MM.1S (cell line): ENCODE measurements at regions not wholly inside any gene's neighbourhood (a gene's known extent, or its start where the extent isn't known, plus 50 kb on each side); places are given as distances from the start of the nearest gene placed in this dataset.
"Not testable (repeated sequence)": the region's sequence is repeated elsewhere in the genome, so short reads cannot be mapped to it uniquely, and the experiment has no call there.

ENCODE experiments used
- DNase-seq: peaks from one replicate; pipeline ENCODE4 v3.0.0-alpha.2; 2015
- H2AFZ ChIP-seq: fragments of 300-600 bp; sonication (generic); 2 replicates; pipeline ENCODE4 v1.6.0; 2016; ENCODE audit warnings: antibody characterized with exemption, low read length
- H3F3A ChIP-seq: fragments of 300-600 bp; sonication (generic); 2 replicates; pipeline ENCODE4 v1.6.1; 2016; ENCODE audit warnings: mild to moderate bottlenecking, antibody characterized with exemption, low read length, moderate library complexity, mixed read lengths; ENCODE audit not compliant: insufficient read depth
- H3K27ac ChIP-seq: fragments of 300-600 bp; sonication (generic); 2 replicates; pipeline ENCODE4 v1.5.1; 2016; ENCODE audit warnings: mild to moderate bottlenecking, low read length
- H3K27me3 ChIP-seq: fragments of 300-600 bp; sonication (generic); replicated peaks from 2 replicates; pipeline ENCODE4 v1.6.0; 2016; ENCODE audit warnings: low read length; ENCODE audit not compliant: insufficient read depth
- H3K36me3 ChIP-seq: fragments of 300-600 bp; sonication (generic); replicated peaks from 2 replicates; pipeline ENCODE4 v1.6.1; 2016; ENCODE audit warnings: mild to moderate bottlenecking, low read length, mixed read lengths; ENCODE audit not compliant: insufficient read depth
- H3K4me1 ChIP-seq: fragments of 300-600 bp; sonication (generic); 2 replicates; pipeline ENCODE4 v1.6.1; 2016; ENCODE audit warnings: low read length, mixed read lengths
- H3K4me2 ChIP-seq: fragments of 300-600 bp; sonication (generic); 2 replicates; pipeline ENCODE4 v1.6.0; 2016; ENCODE audit warnings: low read depth, low read length
- H3K4me3 ChIP-seq: fragments of 300-600 bp; sonication (generic); 2 replicates; pipeline ENCODE4 v1.5.1; 2016; ENCODE audit warnings: low read length, mixed read lengths
- H3K79me2 ChIP-seq: fragments of 300-600 bp; sonication (generic); 2 replicates; pipeline ENCODE4 v1.6.1; 2016; ENCODE audit warnings: mixed run types, low read length, mixed read lengths
- H3K9ac ChIP-seq: fragments of 300-600 bp; sonication (generic); 2 replicates; pipeline ENCODE4 v1.6.1; 2016; ENCODE audit warnings: low read length, mixed read lengths
- H3K9me2 ChIP-seq: fragments of 300-600 bp; sonication (generic); replicated peaks from 2 replicates; pipeline ENCODE4 v1.6.1; 2016; ENCODE audit warnings: mild to moderate bottlenecking, low read length, mixed read lengths; ENCODE audit not compliant: insufficient read depth
- H3K9me3 ChIP-seq: fragments of 300-600 bp; sonication (generic); replicated peaks from 2 replicates; pipeline ENCODE4 v1.6.1; 2016; ENCODE audit warnings: mild to moderate bottlenecking, low read length, mixed read lengths; ENCODE audit not compliant: insufficient read depth
- H4K20me1 ChIP-seq: fragments of 300-600 bp; sonication (generic); 2 replicates; pipeline ENCODE4 v1.6.1; 2016; ENCODE audit warnings: mild to moderate bottlenecking, low read length, moderate library complexity, mixed read lengths; ENCODE audit not compliant: insufficient read depth
- EZH2 ChIP-seq: fragments of 300-600 bp; sonication (generic); optimal IDR thresholded peaks from 2 replicates; pipeline ENCODE3; 2017; ENCODE audit warnings: low read depth, mild to moderate bottlenecking, antibody characterized with exemption, low read length, mixed read lengths
- EZH2phosphoT487 ChIP-seq: fragments of 300-600 bp; sonication (generic); IDR thresholded peaks from 2 replicates; pipeline ENCODE4 v1.6.1; 2018; ENCODE audit warnings: antibody characterized with exemption, low read length
- TF ChIP-seq, protein P1 (sequence below): fragments of 300-600 bp; sonication (generic); IDR thresholded peaks from 2 replicates; pipeline ENCODE4 v1.5.1; 2016; ENCODE audit warnings: antibody characterized with exemption, low read length, mixed read lengths

DNA sequence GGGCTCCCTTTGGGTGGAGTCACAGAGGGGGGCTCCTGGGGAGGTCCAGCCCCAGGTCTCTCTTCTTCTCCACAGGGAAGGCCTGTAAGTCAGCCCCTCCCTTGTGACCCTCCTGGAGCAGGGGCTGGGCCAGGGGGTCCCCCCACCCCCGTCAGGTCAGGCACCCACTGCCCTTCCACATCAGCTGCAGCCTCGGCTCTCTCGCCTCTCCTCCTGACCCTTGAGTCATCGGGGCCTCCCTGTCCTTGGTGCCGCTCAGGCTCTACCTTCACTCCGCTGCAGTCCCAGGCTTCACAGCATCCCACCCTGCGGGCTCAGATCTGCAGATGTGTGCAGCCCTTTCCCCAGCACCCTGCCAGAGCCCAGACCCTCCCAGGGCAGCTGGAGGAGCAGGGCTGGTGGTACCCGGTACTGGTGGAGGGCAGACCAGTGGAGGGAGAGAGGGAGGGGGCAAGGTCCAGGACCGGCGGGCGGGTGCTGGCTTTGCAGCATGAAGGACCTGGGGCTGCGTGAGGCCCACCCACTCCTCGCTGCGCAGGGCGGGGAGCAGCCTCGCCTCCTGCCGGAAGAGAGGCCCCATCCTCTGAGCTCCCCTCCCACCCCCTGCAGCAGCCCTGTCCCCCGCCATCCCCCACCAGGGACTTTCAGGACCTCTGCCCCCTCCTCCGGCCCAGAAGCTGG lies 117.1 kb downstream of the FAM53A start:
- Histone ChIP-seq H3K27ac (no peak overlapping the region), H3K36me3 (no peaks in the 10 kb centered on the region), H3K79me2 (no peaks in the 10 kb centered on the region), H3K9ac (no peak overlapping the region), H3K4me2 (no peak overlapping the region), H3K9me3 (no peaks in the 10 kb centered on the region), H3K9me2 (no peaks in the 10 kb centered on the region), H3K27me3 (no peaks in the 10 kb centered on the region), H3F3A (no peaks in the 10 kb centered on the region), H2AFZ (no peak overlapping the region), H3K4me3 (no peak overlapping the region), H3K4me1 (no peaks in the 10 kb centered on the region), H4K20me1 (no peaks in the 10 kb centered on the region)
- no peak for TF ChIP-seq EZH2phosphoT487
- TF ChIP-seq, protein P1, sequence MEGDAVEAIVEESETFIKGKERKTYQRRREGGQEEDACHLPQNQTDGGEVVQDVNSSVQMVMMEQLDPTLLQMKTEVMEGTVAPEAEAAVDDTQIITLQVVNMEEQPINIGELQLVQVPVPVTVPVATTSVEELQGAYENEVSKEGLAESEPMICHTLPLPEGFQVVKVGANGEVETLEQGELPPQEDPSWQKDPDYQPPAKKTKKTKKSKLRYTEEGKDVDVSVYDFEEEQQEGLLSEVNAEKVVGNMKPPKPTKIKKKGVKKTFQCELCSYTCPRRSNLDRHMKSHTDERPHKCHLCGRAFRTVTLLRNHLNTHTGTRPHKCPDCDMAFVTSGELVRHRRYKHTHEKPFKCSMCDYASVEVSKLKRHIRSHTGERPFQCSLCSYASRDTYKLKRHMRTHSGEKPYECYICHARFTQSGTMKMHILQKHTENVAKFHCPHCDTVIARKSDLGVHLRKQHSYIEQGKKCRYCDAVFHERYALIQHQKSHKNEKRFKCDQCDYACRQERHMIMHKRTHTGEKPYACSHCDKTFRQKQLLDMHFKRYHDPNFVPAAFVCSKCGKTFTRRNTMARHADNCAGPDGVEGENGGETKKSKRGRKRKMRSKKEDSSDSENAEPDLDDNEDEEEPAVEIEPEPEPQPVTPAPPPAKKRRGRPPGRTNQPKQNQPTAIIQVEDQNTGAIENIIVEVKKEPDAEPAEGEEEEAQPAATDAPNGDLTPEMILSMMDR = no peak
- TF ChIP-seq EZH2 = no peak
- DNase-seq = no peak

DNA sequence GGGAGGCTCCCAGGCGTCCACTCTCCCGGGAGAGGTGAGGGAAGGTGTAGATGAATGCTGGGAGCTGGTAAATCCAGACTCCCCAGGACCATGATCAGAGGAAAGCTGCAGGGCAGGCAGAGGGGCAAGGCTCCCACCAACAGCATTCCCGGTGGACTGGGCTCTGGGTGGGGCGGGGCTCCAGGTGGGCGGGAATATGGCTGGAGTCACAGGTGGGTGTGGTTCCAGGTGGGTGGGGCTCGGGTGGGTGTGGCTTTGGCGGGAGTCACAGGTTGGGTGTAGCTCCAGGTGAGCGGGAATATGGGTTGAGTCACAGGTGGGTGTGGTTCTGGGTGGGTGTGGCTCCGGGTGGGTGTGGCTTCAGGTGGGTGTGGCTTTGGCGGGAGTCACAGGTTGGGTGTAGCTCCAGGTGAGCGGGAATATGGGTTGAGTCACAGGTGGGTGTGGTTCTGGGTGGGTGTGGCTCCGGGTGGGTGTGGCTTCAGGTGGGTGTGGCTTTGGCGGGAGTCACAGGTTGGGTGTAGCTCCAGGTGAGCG lies 117.7 kb downstream of the FAM53A start:
- H3K9me3 ChIP-seq, H3K4me3 ChIP-seq, H3K4me2 ChIP-seq, H3K9ac ChIP-seq, H4K20me1 ChIP-seq, H3K9me2 ChIP-seq, H3F3A ChIP-seq, H2AFZ ChIP-seq, H3K79me2 ChIP-seq, H3K27me3 ChIP-seq, H3K4me1 ChIP-seq, H3K27ac ChIP-seq, DNase-seq, H3K36me3 ChIP-seq: not testable (repeated sequence)

DNA sequence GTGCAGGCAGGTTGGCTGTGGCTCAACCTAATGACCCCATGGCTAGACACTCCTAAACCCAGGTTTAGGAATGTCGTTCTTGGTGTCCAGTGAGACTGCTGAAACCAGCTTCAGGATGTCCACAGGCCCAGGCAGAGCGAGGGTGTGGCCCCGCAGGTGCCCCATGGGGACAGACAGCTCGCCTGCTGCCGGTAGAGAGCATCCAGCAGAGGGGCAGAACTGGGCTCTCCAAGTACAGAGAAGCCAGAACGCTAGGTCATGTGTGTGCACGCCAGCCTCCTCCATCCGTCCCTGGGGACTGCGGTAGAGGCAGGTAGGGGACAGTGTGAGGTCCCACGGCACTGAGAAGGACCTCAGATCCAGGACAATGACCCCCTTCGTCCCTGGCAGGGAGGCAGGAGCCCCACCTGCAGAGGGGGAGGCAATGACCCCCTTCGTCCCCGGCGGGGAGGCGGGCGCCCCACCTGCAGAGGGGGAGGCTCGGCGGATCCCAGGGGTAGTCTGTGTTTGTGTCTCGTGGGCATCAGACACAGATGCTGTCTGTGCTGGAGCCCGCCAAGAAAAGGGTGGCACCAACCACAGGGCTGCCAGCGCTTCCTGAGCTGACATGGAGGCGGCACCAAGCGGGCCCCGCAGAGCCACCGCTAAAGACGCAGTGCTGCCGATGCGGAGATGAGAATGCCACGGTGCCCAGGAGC lies 118.4 kb downstream of the FAM53A start:
- Histone ChIP-seq H3K9me3 (no peaks in the 10 kb centered on the region), H3K4me1 (no peaks in the 10 kb centered on the region), H3K36me3 (no peaks in the 10 kb centered on the region), H3K4me3 (no peak overlapping the region), H3K79me2 (no peaks in the 10 kb centered on the region), H3K9ac (no peak overlapping the region), H3F3A (no peaks in the 10 kb centered on the region), H3K4me2 (no peak overlapping the region), H3K27me3 (no peaks in the 10 kb centered on the region), H4K20me1 (no peaks in the 10 kb centered on the region), H3K27ac (no peak overlapping the region), H2AFZ (no peak overlapping the region), H3K9me2 (no peaks in the 10 kb centered on the region)
- no peak for TF ChIP-seq EZH2phosphoT487
- TF ChIP-seq, protein P1 = no peak
- no peak for TF ChIP-seq EZH2
- no peak for DNase-seq
